ENCODE measurements at regions not wholly inside any gene's neighbourhood (a gene's known extent, or its start where the extent isn't known, plus 50 kb on each side); places are given as distances from the start of the nearest gene placed in this dataset.

DNA sequence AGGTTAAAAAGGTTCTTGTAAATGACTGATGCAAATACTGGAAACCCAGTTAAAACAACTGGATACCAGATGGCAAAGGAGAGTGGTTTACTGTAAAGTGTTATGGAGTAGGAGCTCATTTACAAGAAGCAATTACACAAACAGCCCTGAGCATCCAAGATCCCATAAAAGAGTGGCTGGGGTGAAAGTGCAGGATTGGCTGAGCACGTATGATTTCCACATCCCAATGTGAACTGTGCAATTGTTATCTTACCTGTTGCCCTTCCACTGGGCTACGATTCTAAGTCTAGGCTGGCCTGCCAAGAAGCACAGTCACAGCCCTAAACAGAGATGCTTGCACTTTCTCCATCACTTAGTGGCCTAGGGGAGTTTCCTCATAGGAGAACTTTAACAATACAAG lies 277.6 kb upstream of the RUNX1 start:
- TF ChIP-seq, protein P1, sequence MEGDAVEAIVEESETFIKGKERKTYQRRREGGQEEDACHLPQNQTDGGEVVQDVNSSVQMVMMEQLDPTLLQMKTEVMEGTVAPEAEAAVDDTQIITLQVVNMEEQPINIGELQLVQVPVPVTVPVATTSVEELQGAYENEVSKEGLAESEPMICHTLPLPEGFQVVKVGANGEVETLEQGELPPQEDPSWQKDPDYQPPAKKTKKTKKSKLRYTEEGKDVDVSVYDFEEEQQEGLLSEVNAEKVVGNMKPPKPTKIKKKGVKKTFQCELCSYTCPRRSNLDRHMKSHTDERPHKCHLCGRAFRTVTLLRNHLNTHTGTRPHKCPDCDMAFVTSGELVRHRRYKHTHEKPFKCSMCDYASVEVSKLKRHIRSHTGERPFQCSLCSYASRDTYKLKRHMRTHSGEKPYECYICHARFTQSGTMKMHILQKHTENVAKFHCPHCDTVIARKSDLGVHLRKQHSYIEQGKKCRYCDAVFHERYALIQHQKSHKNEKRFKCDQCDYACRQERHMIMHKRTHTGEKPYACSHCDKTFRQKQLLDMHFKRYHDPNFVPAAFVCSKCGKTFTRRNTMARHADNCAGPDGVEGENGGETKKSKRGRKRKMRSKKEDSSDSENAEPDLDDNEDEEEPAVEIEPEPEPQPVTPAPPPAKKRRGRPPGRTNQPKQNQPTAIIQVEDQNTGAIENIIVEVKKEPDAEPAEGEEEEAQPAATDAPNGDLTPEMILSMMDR (IDR thresholded peaks at IDR 0.05): no peak
- TF ChIP-seq EP300 (IDR thresholded peaks at IDR 0.05): no peak

Measured in upper lobe of left lung (tissue), 4 donors.